ENCODE measurements at regions not wholly inside any gene's neighbourhood (a gene's known extent, or its start where the extent isn't known, plus 50 kb on each side); places are given as distances from the start of the nearest gene placed in this dataset.

DNA sequence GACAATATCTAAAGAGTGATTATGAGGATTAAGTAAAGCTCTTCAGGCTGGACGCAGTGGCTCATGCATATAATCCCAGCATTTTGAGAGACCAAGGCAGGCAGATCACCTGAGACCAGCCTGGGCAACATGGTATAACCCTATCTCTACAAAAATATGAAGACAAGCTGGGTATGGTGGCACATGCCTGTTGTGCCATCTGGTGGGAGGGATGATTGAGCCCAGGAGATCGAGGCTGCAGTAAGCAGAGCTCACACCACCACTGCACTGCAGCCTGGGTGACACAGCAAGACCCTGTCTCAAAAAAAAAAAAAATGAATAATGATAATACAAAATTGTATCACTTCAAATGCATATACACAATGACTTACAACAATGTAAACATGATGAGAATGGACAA lies 195.6 kb upstream of the AUTS2 start:
- no peak overlapping the region for H3K27ac ChIP-seq (ENCODE audit: low read depth, low read length, poor library complexity, severe bottlenecking)
- peak; percentile 26 for DNase-seq (ENCODE audit: low spot score)
- no peak overlapping the region for H3K4me3 ChIP-seq (ENCODE audit: low read depth, low read length, poor library complexity, severe bottlenecking)
- intact Hi-C loops (cut with micrococcal nuclease; ENCODE audit: unreplicated experiment) = loop anchor here (2.0 to 10.0 kb wide), 3 partner anchors 402 to 760 kb away; no protein-coding TSS in a partner anchor
- H3K27me3 ChIP-seq (replicated peaks; ENCODE audit: insufficient read depth, low read depth, low read length, poor library complexity) = no peaks in the 10 kb centered on the region
- POLR2A ChIA-PET (ENCODE audit: low non-redundant PET) = no interaction called here
- H3K36me3 ChIP-seq (ENCODE audit: insufficient read depth, low read length, poor library complexity, severe bottlenecking) = no peaks in the 10 kb centered on the region
- TF ChIP-seq, protein P1, sequence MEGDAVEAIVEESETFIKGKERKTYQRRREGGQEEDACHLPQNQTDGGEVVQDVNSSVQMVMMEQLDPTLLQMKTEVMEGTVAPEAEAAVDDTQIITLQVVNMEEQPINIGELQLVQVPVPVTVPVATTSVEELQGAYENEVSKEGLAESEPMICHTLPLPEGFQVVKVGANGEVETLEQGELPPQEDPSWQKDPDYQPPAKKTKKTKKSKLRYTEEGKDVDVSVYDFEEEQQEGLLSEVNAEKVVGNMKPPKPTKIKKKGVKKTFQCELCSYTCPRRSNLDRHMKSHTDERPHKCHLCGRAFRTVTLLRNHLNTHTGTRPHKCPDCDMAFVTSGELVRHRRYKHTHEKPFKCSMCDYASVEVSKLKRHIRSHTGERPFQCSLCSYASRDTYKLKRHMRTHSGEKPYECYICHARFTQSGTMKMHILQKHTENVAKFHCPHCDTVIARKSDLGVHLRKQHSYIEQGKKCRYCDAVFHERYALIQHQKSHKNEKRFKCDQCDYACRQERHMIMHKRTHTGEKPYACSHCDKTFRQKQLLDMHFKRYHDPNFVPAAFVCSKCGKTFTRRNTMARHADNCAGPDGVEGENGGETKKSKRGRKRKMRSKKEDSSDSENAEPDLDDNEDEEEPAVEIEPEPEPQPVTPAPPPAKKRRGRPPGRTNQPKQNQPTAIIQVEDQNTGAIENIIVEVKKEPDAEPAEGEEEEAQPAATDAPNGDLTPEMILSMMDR (conservative IDR thresholded peaks at IDR 0.05; ENCODE audit: low read depth, low read length) = no peak
- no peak for TF ChIP-seq EZH2 (IDR thresholded peaks at IDR 0.05; ENCODE audit: borderline replicate concordance, low read depth, low read length, poor library complexity, severe bottlenecking)
- BruUV-seq (replicated peaks) = no TSS peak
- CTCF ChIA-PET = interaction anchor here (0.6 to 1.1 kb wide), 3 partner anchors 41 to 1881 kb away, joined by 3 read pairs; no protein-coding TSS in a partner anchor
- no peaks in the 10 kb centered on the region for H3K9me3 ChIP-seq (ENCODE audit: low read depth, low read length, poor library complexity, severe bottlenecking)
- no peaks in the 10 kb centered on the region for H3K4me1 ChIP-seq (ENCODE audit: insufficient read depth, low read length, poor library complexity, severe bottlenecking)

DNA sequence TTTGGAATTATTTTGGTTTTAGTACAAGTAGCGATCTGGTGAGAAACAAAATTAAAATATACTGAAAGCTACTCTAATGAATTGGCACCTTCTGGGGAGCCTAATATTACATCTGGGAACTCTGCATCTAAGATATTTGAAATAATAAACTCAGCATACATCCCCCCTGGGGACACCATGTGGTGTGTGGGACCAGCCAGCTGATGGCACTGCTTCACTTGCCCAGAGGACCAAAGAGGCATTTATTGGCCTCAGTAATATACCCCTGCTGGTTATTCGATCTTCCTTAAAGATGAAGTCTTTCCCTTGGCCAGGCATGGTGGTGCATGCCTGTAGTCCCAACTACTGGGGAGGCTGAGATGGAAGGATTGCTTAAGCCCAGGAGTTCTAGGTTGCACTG lies 195.1 kb upstream of the AUTS2 start:
- H3K4me3 ChIP-seq (ENCODE audit: low read depth, low read length, poor library complexity, severe bottlenecking) = no peak overlapping the region
- CTCF ChIA-PET = interaction anchor here (1.1 kb wide), 1 partner anchor 40 kb away, joined by 3 read pairs; no protein-coding TSS in a partner anchor

DNA sequence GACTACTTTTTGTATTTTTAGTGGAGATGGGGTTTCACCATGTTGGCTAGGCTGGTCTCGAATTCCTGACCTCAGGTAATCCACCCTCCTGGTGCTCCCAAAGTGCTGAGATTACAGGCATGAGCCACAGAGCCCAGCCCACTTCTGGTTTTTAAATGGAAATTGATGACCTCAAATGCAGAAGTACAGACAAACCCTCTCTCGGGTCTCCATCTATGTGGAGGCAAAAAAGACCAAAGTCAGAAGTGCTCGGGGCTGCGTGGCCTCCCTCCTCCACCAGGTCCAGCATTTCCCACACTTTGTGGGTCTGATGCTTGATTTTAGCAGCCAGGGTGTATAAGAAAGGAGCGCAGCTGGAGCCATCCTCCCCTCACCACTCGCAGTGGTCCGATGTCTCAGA lies 187.3 kb upstream of the AUTS2 start:
- H3K9me3 ChIP-seq (ENCODE audit: low read depth, low read length, poor library complexity, severe bottlenecking) = no peaks in the 10 kb centered on the region
- no peaks in the 10 kb centered on the region for H3K36me3 ChIP-seq (ENCODE audit: insufficient read depth, low read length, poor library complexity, severe bottlenecking)
- peaks cover 5% of the 10 kb centered on the region for H3K4me1 ChIP-seq (ENCODE audit: insufficient read depth, low read length, poor library complexity, severe bottlenecking)
- POLR2A ChIA-PET (ENCODE audit: low non-redundant PET) = no interaction called here
- H3K4me3 ChIP-seq (ENCODE audit: low read depth, low read length, poor library complexity, severe bottlenecking) = no peak overlapping the region
- no peak for DNase-seq (ENCODE audit: low spot score)
- no peak for TF ChIP-seq EZH2 (IDR thresholded peaks at IDR 0.05; ENCODE audit: borderline replicate concordance, low read depth, low read length, poor library complexity, severe bottlenecking)
- TF ChIP-seq, protein P1 (conservative IDR thresholded peaks at IDR 0.05; ENCODE audit: low read depth, low read length) = no peak
- intact Hi-C loops (cut with micrococcal nuclease; ENCODE audit: unreplicated experiment) = no loop called here
- CTCF ChIA-PET = no interaction called here
- no peak overlapping the region for H3K27ac ChIP-seq (ENCODE audit: low read depth, low read length, poor library complexity, severe bottlenecking)
- BruUV-seq (replicated peaks) = no TSS peak
- H3K27me3 ChIP-seq (replicated peaks; ENCODE audit: insufficient read depth, low read depth, low read length, poor library complexity) = no peaks in the 10 kb centered on the region

More for the DNA sequence above, 195.1 kb upstream of the AUTS2 start:
- POLR2A ChIA-PET (ENCODE audit: low non-redundant PET) = no interaction called here
- TF ChIP-seq, protein P1 (conservative IDR thresholded peaks at IDR 0.05; ENCODE audit: low read depth, low read length) = peak; percentile 53; the same call in 1 of the 2 replicates
- TF ChIP-seq EZH2 (IDR thresholded peaks at IDR 0.05; ENCODE audit: borderline replicate concordance, low read depth, low read length, poor library complexity, severe bottlenecking) = no peak
- peak; percentile 66 for DNase-seq (ENCODE audit: low spot score)
- BruUV-seq (replicated peaks) = no TSS peak
- H3K27ac ChIP-seq (ENCODE audit: low read depth, low read length, poor library complexity, severe bottlenecking) = no peak overlapping the region
- no peaks in the 10 kb centered on the region for H3K27me3 ChIP-seq (replicated peaks; ENCODE audit: insufficient read depth, low read depth, low read length, poor library complexity)
- H3K9me3 ChIP-seq (ENCODE audit: low read depth, low read length, poor library complexity, severe bottlenecking) = no peaks in the 10 kb centered on the region
- no peaks in the 10 kb centered on the region for H3K4me1 ChIP-seq (ENCODE audit: insufficient read depth, low read length, poor library complexity, severe bottlenecking)
- intact Hi-C loops (cut with micrococcal nuclease; ENCODE audit: unreplicated experiment) = loop anchor here (2.0 to 10.0 kb wide), 3 partner anchors 402 to 759 kb away; no protein-coding TSS in a partner anchor
- no peaks in the 10 kb centered on the region for H3K36me3 ChIP-seq (ENCODE audit: insufficient read depth, low read length, poor library complexity, severe bottlenecking)

All from A673 (cell line).